GM23338 (cell line): ENCODE measurements at regions not wholly inside any gene's neighbourhood (a gene's known extent, or its start where the extent isn't known, plus 50 kb on each side); places are given as distances from the start of the nearest gene placed in this dataset.

Source experiments
- ATAC-seq: fragments of 200-7000 bp; cut with Tn5 transposase; 3 replicates; pipeline ENCODE4 v1.9.1; 2020
- DNase-seq: peaks from one replicate; pipeline ENCODE4 v3.0.0-alpha.2; 2015; ENCODE audit warnings: low spot score
- H2AFZ ChIP-seq: fragments of 200-600 bp; sonication (generic); 2 replicates; pipeline ENCODE4 v1.8.0; 2016; ENCODE audit warnings: antibody characterized with exemption, mild to moderate bottlenecking, moderate library complexity
- H3F3A ChIP-seq: fragments of 200-600 bp; sonication (generic); replicated peaks from 2 replicates; pipeline ENCODE4 v1.8.0; 2017; ENCODE audit warnings: antibody characterized with exemption, mixed run types, low read depth
- H3K27ac ChIP-seq: fragments of 200-600 bp; sonication (generic); 2 replicates; pipeline ENCODE4 v1.6.1; 2016; ENCODE audit warnings: low read depth
- H3K27me3 ChIP-seq: fragments of 200-600 bp; sonication (generic); 2 replicates; pipeline ENCODE4 v1.8.0; 2016; ENCODE audit warnings: mild to moderate bottlenecking, mixed run types, moderate library complexity; ENCODE audit not compliant: insufficient read depth
- H3K36me3 ChIP-seq: fragments of 200-600 bp; sonication (generic); 2 replicates; pipeline ENCODE4 v1.8.0; 2016; ENCODE audit warnings: mild to moderate bottlenecking; ENCODE audit not compliant: insufficient read depth
- H3K4me1 ChIP-seq: fragments of 200-600 bp; sonication (generic); 2 replicates; pipeline ENCODE4 v1.8.0; 2016; ENCODE audit warnings: mild to moderate bottlenecking, moderate library complexity; ENCODE audit not compliant: insufficient read depth
- H3K4me2 ChIP-seq: fragments of 200-600 bp; sonication (generic); 2 replicates; pipeline ENCODE4 v1.7.1; 2017; ENCODE audit warnings: mixed run types
- H3K4me3 ChIP-seq: fragments of 200-600 bp; sonication (generic); 2 replicates; pipeline ENCODE4 v1.6.1; 2016; ENCODE audit warnings: mixed run types
- H3K79me2 ChIP-seq: fragments of 200-600 bp; sonication (generic); replicated peaks from 2 replicates; pipeline ENCODE4 v1.8.0; 2017; ENCODE audit warnings: mild to moderate bottlenecking; ENCODE audit not compliant: insufficient read depth
- H3K9me2 ChIP-seq: fragments of 200-600 bp; sonication (generic); 2 replicates; pipeline ENCODE4 v1.8.0; 2017; ENCODE audit not compliant: insufficient read depth
- H4K20me1 ChIP-seq: fragments of 200-600 bp; sonication (generic); replicated peaks from 2 replicates; pipeline ENCODE4 v1.8.0; 2017; ENCODE audit warnings: mild to moderate bottlenecking; ENCODE audit not compliant: insufficient read depth
- H3K27ac Mint-ChIP-seq: 2 replicates; pipeline ENCODE4 v1.8.0; 2020; ENCODE audit warnings: inconsistent platforms, mild to moderate bottlenecking, moderate library complexity, mixed read lengths
- H3K27me3 Mint-ChIP-seq: 3 replicates; pipeline ENCODE4 v1.8.0; 2022; ENCODE audit warnings: low read depth, mild to moderate bottlenecking, moderate library complexity, mixed read lengths, inconsistent platforms; ENCODE audit not compliant: insufficient read depth, poor library complexity
- H3K36me3 Mint-ChIP-seq: 3 replicates; pipeline ENCODE4 v1.8.0; 2021; ENCODE audit warnings: low read depth, mild to moderate bottlenecking, inconsistent platforms, moderate library complexity, mixed read lengths
- H3K4me1 Mint-ChIP-seq: 3 replicates; pipeline ENCODE4 v1.8.0; 2020; ENCODE audit warnings: mild to moderate bottlenecking, inconsistent platforms, mixed read lengths
- H3K4me3 Mint-ChIP-seq: 3 replicates; pipeline ENCODE4 v1.8.0; 2021; ENCODE audit warnings: moderate library complexity, mild to moderate bottlenecking, inconsistent platforms, mixed read lengths
- H3K9me3 Mint-ChIP-seq: 3 replicates; pipeline ENCODE4 v1.8.0; 2020; ENCODE audit warnings: moderate library complexity, mild to moderate bottlenecking, inconsistent platforms, mixed read lengths
- CREB1 ChIP-seq: fragments of 250-450 bp; sonication (Bioruptor Pico); IDR thresholded peaks from 2 replicates; pipeline ENCODE4 v1.5.0; 2020; ENCODE audit warnings: low read depth, mild to moderate bottlenecking, moderate library complexity
- EZH2 ChIP-seq: fragments of 200-600 bp; sonication (generic); IDR thresholded peaks from one replicate; pipeline ENCODE4 v1.8.0; 2017; ENCODE audit warnings: antibody characterized with exemption, mild to moderate bottlenecking, low read depth; ENCODE audit not compliant: unreplicated experiment
- EZH2phosphoT487 ChIP-seq: fragments of 200-600 bp; sonication (generic); IDR thresholded peaks from one replicate; pipeline ENCODE4 v1.8.1; 2018; ENCODE audit warnings: antibody characterized with exemption; ENCODE audit not compliant: unreplicated experiment
- JUNB ChIP-seq: IDR thresholded peaks from one replicate; pipeline ENCODE4 v1.6.1; 2016; ENCODE audit warnings: antibody characterized with exemption; ENCODE audit not compliant: unreplicated experiment
- NANOG ChIP-seq: IDR thresholded peaks from 2 replicates; pipeline ENCODE4 v1.6.1; 2016; ENCODE audit warnings: antibody characterized with exemption, borderline replicate concordance
- POLR2AphosphoS5 ChIP-seq: IDR thresholded peaks from 2 replicates; pipeline ENCODE4 v1.6.1; 2016; ENCODE audit warnings: antibody characterized with exemption, low read depth
- STAT1 ChIP-seq: IDR thresholded peaks from one replicate; pipeline ENCODE4 v1.6.1; 2016; ENCODE audit warnings: antibody characterized with exemption; ENCODE audit not compliant: unreplicated experiment
- ZNF114 ChIP-seq: fragments of 250-450 bp; sonication (Bioruptor Pico); IDR thresholded peaks from 2 replicates; pipeline ENCODE4 v1.5.0; 2020; ENCODE audit warnings: mild to moderate bottlenecking, moderate library complexity
- ZNF331 ChIP-seq: fragments of 250-450 bp; sonication (Bioruptor Pico); IDR thresholded peaks from 2 replicates; pipeline ENCODE4 v1.5.0; 2020; ENCODE audit warnings: low read depth, mild to moderate bottlenecking, moderate library complexity
- TF ChIP-seq, protein P1 (sequence below): fragments of 250-450 bp; sonication (Bioruptor Pico); IDR thresholded peaks from 2 replicates; pipeline ENCODE4 v1.5.0; 2020; ENCODE audit warnings: mild to moderate bottlenecking, moderate library complexity
- TF ChIP-seq, protein P2 (sequence below): IDR thresholded peaks from 2 replicates; pipeline ENCODE4 v1.6.1; 2016; ENCODE audit warnings: antibody characterized with exemption
- TF ChIP-seq, protein P3 (sequence below), 2 experiments: fragments of 200-600 bp in 1 of 2; sonication (generic) in 1 of 2; conservative IDR thresholded peaks; 2 replicates each; pipeline versions ENCODE4 v1.5.1 to v1.6.1; 2016 to 2017; ENCODE audit warnings: antibody characterized with exemption in 2 of 2, low read depth in 2 of 2, mild to moderate bottlenecking in 2 of 2, moderate library complexity in 1 of 2
- TF ChIP-seq, protein P4 (sequence below): IDR thresholded peaks from one replicate; pipeline ENCODE4 v1.6.1; 2018; ENCODE audit warnings: antibody characterized with exemption; ENCODE audit not compliant: unreplicated experiment

DNA sequence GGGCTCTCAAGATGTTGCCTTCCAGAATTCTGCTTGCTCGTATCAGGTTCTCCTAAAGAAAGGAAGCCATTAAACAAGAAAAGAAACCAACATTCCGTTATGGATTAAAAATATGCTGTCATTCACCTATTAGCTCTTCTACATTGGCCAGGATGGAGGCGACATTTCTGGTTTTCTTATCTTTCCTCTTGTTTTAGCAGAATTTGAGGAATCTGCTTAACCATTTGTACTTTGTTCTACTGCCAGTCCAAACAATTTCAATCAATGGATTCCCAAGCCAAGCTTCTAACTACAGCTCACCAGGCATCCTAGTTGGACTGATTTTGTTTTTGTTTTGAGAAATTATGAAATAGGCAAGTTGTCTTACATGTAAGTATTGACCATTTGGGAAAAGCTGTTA, 164.6 kb upstream of the TSC22D2 start:
- H3K36me3 Mint-ChIP-seq = no peaks in the 10 kb centered on the region
- H3K4me2 ChIP-seq = no peak overlapping the region
- H3K27ac ChIP-seq = no peak overlapping the region
- TF ChIP-seq, protein P1, sequence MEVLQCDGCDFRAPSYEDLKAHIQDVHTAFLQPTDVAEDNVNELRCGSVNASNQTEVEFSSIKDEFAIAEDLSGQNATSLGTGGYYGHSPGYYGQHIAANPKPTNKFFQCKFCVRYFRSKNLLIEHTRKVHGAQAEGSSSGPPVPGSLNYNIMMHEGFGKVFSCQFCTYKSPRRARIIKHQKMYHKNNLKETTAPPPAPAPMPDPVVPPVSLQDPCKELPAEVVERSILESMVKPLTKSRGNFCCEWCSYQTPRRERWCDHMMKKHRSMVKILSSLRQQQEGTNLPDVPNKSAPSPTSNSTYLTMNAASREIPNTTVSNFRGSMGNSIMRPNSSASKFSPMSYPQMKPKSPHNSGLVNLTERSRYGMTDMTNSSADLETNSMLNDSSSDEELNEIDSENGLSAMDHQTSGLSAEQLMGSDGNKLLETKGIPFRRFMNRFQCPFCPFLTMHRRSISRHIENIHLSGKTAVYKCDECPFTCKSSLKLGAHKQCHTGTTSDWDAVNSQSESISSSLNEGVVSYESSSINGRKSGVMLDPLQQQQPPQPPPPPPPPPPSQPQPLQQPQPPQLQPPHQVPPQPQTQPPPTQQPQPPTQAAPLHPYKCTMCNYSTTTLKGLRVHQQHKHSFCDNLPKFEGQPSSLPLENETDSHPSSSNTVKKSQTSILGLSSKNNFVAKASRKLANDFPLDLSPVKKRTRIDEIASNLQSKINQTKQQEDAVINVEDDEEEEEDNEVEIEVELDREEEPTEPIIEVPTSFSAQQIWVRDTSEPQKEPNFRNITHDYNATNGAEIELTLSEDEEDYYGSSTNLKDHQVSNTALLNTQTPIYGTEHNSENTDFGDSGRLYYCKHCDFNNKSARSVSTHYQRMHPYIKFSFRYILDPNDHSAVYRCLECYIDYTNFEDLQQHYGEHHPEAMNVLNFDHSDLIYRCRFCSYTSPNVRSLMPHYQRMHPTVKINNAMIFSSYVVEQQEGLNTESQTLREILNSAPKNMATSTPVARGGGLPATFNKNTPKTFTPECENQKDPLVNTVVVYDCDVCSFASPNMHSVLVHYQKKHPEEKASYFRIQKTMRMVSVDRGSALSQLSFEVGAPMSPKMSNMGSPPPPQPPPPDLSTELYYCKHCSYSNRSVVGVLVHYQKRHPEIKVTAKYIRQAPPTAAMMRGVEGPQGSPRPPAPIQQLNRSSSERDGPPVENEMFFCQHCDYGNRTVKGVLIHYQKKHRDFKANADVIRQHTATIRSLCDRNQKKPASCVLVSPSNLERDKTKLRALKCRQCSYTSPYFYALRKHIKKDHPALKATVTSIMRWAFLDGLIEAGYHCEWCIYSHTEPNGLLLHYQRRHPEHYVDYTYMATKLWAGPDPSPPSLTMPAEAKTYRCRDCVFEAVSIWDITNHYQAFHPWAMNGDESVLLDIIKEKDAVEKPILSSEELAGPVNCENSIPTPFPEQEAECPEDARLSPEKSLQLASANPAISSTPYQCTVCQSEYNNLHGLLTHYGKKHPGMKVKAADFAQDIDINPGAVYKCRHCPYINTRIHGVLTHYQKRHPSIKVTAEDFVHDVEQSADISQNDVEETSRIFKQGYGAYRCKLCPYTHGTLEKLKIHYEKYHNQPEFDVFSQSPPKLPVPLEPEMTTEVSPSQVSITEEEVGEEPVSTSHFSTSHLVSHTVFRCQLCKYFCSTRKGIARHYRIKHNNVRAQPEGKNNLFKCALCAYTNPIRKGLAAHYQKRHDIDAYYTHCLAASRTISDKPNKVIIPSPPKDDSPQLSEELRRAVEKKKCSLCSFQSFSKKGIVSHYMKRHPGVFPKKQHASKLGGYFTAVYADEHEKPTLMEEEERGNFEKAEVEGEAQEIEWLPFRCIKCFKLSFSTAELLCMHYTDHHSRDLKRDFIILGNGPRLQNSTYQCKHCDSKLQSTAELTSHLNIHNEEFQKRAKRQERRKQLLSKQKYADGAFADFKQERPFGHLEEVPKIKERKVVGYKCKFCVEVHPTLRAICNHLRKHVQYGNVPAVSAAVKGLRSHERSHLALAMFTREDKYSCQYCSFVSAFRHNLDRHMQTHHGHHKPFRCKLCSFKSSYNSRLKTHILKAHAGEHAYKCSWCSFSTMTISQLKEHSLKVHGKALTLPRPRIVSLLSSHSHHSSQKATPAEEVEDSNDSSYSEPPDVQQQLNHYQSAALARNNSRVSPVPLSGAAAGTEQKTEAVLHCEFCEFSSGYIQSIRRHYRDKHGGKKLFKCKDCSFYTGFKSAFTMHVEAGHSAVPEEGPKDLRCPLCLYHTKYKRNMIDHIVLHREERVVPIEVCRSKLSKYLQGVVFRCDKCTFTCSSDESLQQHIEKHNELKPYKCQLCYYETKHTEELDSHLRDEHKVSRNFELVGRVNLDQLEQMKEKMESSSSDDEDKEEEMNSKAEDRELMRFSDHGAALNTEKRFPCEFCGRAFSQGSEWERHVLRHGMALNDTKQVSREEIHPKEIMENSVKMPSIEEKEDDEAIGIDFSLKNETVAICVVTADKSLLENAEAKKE (CRISPR knock-in tag) = no peak
- no peak for TF ChIP-seq ZNF331 (CRISPR knock-in tag)
- TF ChIP-seq JUNB = no peak
- TF ChIP-seq, protein P2, sequence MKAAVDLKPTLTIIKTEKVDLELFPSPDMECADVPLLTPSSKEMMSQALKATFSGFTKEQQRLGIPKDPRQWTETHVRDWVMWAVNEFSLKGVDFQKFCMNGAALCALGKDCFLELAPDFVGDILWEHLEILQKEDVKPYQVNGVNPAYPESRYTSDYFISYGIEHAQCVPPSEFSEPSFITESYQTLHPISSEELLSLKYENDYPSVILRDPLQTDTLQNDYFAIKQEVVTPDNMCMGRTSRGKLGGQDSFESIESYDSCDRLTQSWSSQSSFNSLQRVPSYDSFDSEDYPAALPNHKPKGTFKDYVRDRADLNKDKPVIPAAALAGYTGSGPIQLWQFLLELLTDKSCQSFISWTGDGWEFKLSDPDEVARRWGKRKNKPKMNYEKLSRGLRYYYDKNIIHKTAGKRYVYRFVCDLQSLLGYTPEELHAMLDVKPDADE = no peak
- TF ChIP-seq EZH2 = no peak
- TF ChIP-seq NANOG = no peak
- TF ChIP-seq CREB1 (CRISPR knock-in tag) = no peak
- TF ChIP-seq STAT1 = no peak
- no peak for TF ChIP-seq ZNF114
- TF ChIP-seq, protein P3, sequence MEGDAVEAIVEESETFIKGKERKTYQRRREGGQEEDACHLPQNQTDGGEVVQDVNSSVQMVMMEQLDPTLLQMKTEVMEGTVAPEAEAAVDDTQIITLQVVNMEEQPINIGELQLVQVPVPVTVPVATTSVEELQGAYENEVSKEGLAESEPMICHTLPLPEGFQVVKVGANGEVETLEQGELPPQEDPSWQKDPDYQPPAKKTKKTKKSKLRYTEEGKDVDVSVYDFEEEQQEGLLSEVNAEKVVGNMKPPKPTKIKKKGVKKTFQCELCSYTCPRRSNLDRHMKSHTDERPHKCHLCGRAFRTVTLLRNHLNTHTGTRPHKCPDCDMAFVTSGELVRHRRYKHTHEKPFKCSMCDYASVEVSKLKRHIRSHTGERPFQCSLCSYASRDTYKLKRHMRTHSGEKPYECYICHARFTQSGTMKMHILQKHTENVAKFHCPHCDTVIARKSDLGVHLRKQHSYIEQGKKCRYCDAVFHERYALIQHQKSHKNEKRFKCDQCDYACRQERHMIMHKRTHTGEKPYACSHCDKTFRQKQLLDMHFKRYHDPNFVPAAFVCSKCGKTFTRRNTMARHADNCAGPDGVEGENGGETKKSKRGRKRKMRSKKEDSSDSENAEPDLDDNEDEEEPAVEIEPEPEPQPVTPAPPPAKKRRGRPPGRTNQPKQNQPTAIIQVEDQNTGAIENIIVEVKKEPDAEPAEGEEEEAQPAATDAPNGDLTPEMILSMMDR (conservative IDR thresholded peaks at IDR 0.05; ENCODE audit: low read depth in 2 of 2) = no peak
- TF ChIP-seq POLR2AphosphoS5 = no peak
- TF ChIP-seq EZH2phosphoT487 = no peak
- TF ChIP-seq, protein P4, sequence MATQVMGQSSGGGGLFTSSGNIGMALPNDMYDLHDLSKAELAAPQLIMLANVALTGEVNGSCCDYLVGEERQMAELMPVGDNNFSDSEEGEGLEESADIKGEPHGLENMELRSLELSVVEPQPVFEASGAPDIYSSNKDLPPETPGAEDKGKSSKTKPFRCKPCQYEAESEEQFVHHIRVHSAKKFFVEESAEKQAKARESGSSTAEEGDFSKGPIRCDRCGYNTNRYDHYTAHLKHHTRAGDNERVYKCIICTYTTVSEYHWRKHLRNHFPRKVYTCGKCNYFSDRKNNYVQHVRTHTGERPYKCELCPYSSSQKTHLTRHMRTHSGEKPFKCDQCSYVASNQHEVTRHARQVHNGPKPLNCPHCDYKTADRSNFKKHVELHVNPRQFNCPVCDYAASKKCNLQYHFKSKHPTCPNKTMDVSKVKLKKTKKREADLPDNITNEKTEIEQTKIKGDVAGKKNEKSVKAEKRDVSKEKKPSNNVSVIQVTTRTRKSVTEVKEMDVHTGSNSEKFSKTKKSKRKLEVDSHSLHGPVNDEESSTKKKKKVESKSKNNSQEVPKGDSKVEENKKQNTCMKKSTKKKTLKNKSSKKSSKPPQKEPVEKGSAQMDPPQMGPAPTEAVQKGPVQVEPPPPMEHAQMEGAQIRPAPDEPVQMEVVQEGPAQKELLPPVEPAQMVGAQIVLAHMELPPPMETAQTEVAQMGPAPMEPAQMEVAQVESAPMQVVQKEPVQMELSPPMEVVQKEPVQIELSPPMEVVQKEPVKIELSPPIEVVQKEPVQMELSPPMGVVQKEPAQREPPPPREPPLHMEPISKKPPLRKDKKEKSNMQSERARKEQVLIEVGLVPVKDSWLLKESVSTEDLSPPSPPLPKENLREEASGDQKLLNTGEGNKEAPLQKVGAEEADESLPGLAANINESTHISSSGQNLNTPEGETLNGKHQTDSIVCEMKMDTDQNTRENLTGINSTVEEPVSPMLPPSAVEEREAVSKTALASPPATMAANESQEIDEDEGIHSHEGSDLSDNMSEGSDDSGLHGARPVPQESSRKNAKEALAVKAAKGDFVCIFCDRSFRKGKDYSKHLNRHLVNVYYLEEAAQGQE = no peak
- H3K4me3 ChIP-seq = no peak overlapping the region
- no peaks in the 10 kb centered on the region for H3K27me3 ChIP-seq
- H3K4me3 Mint-ChIP-seq = no peak overlapping the region
- H3K4me1 Mint-ChIP-seq = peaks cover 29% of the 10 kb centered on the region
- peaks cover 1% of the 10 kb centered on the region for H3K27me3 Mint-ChIP-seq
- no peaks in the 10 kb centered on the region for H3K36me3 ChIP-seq
- ATAC-seq (no peak), DNase-seq (no peak)
- H3K4me1 ChIP-seq = peaks cover 13% of the 10 kb centered on the region
- no peaks in the 10 kb centered on the region for H3K79me2 ChIP-seq
- no peak overlapping the region for H3K27ac Mint-ChIP-seq
- no peak overlapping the region for H2AFZ ChIP-seq
- H3F3A ChIP-seq = no peaks in the 10 kb centered on the region
- H3K9me3 Mint-ChIP-seq = no peaks in the 10 kb centered on the region
- H4K20me1 ChIP-seq = no peaks in the 10 kb centered on the region
- no peaks in the 10 kb centered on the region for H3K9me2 ChIP-seq
